ENCODE measurements at regions not wholly inside any gene's neighbourhood (a gene's known extent, or its start where the extent isn't known, plus 50 kb on each side); places are given as distances from the start of the nearest gene placed in this dataset.

DNA sequence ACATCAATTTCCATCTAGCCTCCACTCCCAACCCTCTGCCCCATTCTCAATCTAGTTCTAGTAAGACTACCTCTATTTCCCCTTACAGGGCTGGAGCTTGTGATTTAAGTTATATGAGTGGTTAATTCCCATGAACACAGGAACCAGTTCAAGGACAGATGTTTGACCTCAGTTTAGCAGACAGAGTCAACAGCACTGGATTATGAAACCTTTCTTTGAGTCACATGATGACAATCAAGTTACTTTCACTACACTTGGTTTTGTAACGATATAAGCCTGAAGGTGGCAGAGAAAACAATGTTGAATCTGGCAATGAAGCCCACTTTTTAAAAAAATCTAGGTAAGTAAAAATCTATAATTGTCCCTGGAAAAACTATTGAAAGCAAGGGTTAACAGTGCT is 1646.2 kb upstream of the FLRT2 start:
- CTCF ChIA-PET, result no interaction called here
- Histone ChIP-seq H3K9me3 (ENCODE audit: control insufficient read depth, insufficient read depth, low read depth, low read length) (no peaks in the 10 kb centered on the region), H3K4me3 (ENCODE audit: low read depth, low read length) (no peak overlapping the region), H3K4me1 (ENCODE audit: control insufficient read depth, insufficient read depth, low read length) (no peaks in the 10 kb centered on the region), H3K36me3 (ENCODE audit: control insufficient read depth in 2 of 2, insufficient read depth in 1 of 2, low read length in 2 of 2) (no peaks in the 10 kb centered on the region), H3K27ac (ENCODE audit: extremely low read depth, low read depth, low read length) (no peak overlapping the region)
- POLR2A ChIA-PET, result no interaction called here
- TF ChIP-seq ZBTB1 (tag by site-specific recombination; IDR thresholded peaks at IDR 0.05) (no peak), ZNF624 (tag by site-specific recombination; IDR thresholded peaks at IDR 0.05) (no peak), IKZF3 (tag by site-specific recombination; IDR thresholded peaks at IDR 0.05) (no peak), ZNF843 (tag by site-specific recombination; IDR thresholded peaks at IDR 0.05) (no peak), MYNN (tag by site-specific recombination; IDR thresholded peaks at IDR 0.05; ENCODE audit: borderline replicate concordance) (no peak)
- TF ChIP-seq, protein P1, sequence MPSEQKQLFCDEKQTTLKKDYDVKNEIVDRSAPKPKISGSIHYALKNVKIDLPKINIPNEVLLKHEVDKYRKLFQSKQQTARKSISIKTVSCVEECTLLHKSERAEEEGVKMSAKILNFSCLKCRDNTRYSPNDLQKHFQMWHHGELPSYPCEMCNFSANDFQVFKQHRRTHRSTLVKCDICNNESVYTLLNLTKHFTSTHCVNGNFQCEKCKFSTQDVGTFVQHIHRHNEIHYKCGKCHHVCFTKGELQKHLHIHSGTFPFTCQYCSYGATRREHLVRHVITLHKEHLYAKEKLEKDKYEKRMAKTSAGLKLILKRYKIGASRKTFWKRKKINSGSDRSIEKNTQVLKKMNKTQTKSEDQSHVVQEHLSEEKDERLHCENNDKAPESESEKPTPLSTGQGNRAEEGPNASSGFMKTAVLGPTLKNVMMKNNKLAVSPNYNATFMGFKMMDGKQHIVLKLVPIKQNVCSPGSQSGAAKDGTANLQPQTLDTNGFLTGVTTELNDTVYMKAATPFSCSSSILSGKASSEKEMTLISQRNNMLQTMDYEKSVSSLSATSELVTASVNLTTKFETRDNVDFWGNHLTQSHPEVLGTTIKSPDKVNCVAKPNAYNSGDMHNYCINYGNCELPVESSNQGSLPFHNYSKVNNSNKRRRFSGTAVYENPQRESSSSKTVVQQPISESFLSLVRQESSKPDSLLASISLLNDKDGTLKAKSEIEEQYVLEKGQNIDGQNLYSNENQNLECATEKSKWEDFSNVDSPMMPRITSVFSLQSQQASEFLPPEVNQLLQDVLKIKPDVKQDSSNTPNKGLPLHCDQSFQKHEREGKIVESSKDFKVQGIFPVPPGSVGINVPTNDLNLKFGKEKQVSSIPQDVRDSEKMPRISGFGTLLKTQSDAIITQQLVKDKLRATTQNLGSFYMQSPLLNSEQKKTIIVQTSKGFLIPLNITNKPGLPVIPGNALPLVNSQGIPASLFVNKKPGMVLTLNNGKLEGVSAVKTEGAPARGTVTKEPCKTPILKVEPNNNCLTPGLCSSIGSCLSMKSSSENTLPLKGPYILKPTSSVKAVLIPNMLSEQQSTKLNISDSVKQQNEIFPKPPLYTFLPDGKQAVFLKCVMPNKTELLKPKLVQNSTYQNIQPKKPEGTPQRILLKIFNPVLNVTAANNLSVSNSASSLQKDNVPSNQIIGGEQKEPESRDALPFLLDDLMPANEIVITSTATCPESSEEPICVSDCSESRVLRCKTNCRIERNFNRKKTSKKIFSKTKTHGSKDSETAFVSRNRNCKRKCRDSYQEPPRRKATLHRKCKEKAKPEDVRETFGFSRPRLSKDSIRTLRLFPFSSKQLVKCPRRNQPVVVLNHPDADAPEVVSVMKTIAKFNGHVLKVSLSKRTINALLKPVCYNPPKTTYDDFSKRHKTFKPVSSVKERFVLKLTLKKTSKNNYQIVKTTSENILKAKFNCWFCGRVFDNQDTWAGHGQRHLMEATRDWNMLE (tag by site-specific recombination; conservative IDR thresholded peaks at IDR 0.05; ENCODE audit: low read depth), result no peak

DNA sequence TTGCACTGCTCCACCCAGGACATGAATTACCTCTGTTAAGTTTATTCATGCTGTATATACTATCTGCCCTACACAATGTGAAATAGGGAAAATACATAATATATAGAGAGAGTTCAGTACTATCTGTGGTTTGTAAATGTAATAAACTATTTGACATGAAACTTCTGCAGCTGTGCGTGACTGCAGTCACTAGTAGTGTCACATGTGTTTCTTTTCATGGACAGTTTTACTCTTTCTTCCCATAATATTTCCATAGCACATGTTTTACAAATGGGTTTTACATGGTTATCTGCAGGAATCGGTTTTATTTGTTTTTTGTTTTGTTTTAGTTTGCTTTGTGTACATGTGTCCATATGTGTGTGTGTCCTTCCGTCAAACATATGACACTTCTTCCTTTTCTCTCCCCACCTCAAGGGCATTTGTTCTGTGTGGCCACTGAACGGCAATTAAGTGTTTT is 1644.1 kb upstream of the FLRT2 start:
- TF ChIP-seq ZNF121 (tag by site-specific recombination; IDR thresholded peaks at IDR 0.05), result no peak
- Histone ChIP-seq H3K9me3 (ENCODE audit: control insufficient read depth, insufficient read depth, low read depth, low read length) (no peaks in the 10 kb centered on the region), H3K4me3 (ENCODE audit: low read depth, low read length) (no peak overlapping the region), H3K4me1 (ENCODE audit: control insufficient read depth, insufficient read depth, low read length) (no peaks in the 10 kb centered on the region), H3K36me3 (ENCODE audit: control insufficient read depth in 2 of 2, insufficient read depth in 1 of 2, low read length in 2 of 2) (no peaks in the 10 kb centered on the region), H3K27ac (ENCODE audit: extremely low read depth, low read depth, low read length) (no peak overlapping the region)
- POLR2A ChIA-PET, result no interaction called here
- CTCF ChIA-PET, result no interaction called here

DNA sequence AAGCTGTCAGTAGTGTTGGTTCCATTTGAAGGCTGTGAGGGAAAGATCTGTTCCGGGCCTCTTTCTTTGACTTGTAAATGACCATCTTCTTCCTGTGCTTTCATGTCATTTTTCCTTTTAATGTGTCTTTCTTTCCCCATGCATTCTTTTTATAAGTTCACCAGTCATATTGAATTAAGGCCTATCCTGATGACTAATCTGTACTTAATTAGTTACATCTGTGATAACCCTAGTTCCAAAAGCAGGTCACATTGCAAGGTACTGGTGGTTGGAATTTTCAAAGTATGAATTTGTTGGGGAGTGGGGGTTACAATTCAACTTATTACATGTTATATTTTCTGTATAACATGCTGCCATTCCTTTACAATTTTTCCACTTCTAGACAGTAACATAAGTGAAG is 1642.1 kb upstream of the FLRT2 start:
- ChIA-PET CTCF (no interaction called here), POLR2A (no interaction called here)
- Histone ChIP-seq H3K9me3 (ENCODE audit: control insufficient read depth, insufficient read depth, low read depth, low read length) (no peaks in the 10 kb centered on the region), H3K36me3 (ENCODE audit: control insufficient read depth in 2 of 2, insufficient read depth in 1 of 2, low read length in 2 of 2) (no peaks in the 10 kb centered on the region), H3K4me1 (ENCODE audit: control insufficient read depth, insufficient read depth, low read length) (no peaks in the 10 kb centered on the region), H3K27ac (ENCODE audit: extremely low read depth, low read depth, low read length) (no peak overlapping the region), H3K4me3 (ENCODE audit: low read depth, low read length) (no peak overlapping the region)
- TF ChIP-seq ZNF600 (tag by site-specific recombination; IDR thresholded peaks at IDR 0.05) (no peak), ZNF560 (tag by site-specific recombination; IDR thresholded peaks at IDR 0.05; ENCODE audit: borderline replicate concordance) (no peak), ZBTB1 (tag by site-specific recombination; IDR thresholded peaks at IDR 0.05) (no peak), KLF1 (tag by site-specific recombination; IDR thresholded peaks at IDR 0.05) (no peak), ZNF174 (tag by site-specific recombination; IDR thresholded peaks at IDR 0.05) (no peak), ZNF658 (tag by site-specific recombination; IDR thresholded peaks at IDR 0.05) (no peak), SCRT2 (tag by site-specific recombination; IDR thresholded peaks at IDR 0.05) (no peak), ZNF211 (tag by site-specific recombination; IDR thresholded peaks at IDR 0.05; ENCODE audit: low read depth) (no peak), ZNF274 (IDR thresholded peaks at IDR 0.05; ENCODE audit: low read length) (no peak), ZNF274 (tag by site-specific recombination; IDR thresholded peaks at IDR 0.05; ENCODE audit: borderline replicate concordance) (no peak)
- TF ChIP-seq, protein P2, sequence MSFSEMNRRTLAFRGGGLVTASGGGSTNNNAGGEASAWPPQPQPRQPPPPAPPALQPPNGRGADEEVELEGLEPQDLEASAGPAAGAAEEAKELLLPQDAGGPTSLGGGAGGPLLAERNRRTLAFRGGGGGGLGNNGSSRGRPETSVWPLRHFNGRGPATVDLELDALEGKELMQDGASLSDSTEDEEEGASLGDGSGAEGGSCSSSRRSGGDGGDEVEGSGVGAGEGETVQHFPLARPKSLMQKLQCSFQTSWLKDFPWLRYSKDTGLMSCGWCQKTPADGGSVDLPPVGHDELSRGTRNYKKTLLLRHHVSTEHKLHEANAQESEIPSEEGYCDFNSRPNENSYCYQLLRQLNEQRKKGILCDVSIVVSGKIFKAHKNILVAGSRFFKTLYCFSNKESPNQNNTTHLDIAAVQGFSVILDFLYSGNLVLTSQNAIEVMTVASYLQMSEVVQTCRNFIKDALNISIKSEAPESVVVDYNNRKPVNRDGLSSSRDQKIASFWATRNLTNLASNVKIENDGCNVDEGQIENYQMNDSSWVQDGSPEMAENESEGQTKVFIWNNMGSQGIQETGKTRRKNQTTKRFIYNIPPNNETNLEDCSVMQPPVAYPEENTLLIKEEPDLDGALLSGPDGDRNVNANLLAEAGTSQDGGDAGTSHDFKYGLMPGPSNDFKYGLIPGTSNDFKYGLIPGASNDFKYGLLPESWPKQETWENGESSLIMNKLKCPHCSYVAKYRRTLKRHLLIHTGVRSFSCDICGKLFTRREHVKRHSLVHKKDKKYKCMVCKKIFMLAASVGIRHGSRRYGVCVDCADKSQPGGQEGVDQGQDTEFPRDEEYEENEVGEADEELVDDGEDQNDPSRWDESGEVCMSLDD (tag by site-specific recombination; IDR thresholded peaks at IDR 0.05), result no peak
- TF ChIP-seq, protein P3, sequence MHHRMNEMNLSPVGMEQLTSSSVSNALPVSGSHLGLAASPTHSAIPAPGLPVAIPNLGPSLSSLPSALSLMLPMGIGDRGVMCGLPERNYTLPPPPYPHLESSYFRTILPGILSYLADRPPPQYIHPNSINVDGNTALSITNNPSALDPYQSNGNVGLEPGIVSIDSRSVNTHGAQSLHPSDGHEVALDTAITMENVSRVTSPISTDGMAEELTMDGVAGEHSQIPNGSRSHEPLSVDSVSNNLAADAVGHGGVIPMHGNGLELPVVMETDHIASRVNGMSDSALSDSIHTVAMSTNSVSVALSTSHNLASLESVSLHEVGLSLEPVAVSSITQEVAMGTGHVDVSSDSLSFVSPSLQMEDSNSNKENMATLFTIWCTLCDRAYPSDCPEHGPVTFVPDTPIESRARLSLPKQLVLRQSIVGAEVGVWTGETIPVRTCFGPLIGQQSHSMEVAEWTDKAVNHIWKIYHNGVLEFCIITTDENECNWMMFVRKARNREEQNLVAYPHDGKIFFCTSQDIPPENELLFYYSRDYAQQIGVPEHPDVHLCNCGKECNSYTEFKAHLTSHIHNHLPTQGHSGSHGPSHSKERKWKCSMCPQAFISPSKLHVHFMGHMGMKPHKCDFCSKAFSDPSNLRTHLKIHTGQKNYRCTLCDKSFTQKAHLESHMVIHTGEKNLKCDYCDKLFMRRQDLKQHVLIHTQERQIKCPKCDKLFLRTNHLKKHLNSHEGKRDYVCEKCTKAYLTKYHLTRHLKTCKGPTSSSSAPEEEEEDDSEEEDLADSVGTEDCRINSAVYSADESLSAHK (tag by site-specific recombination; IDR thresholded peaks at IDR 0.05), result no peak
